Neural cell (in vitro differentiated cells): ENCODE measurements at regions not wholly inside any gene's neighbourhood (a gene's known extent, or its start where the extent isn't known, plus 50 kb on each side); places are given as distances from the start of the nearest gene placed in this dataset.

Experiments used
- H2AFZ ChIP-seq: fragments of 200-600, 300-800 bp; sonication (generic), shearing (Covaris generic); 2 replicates; pipeline ENCODE4 v1.6.0; 2014; ENCODE audit warnings: low read depth, mild to moderate bottlenecking, antibody characterized with exemption, low read length, moderate library complexity
- H3F3A ChIP-seq: fragments of 200-600 bp; shearing (Covaris generic); 2 replicates; pipeline ENCODE4 v1.6.1; 2016; ENCODE audit warnings: mild to moderate bottlenecking, moderate library complexity, mixed read lengths, antibody characterized with exemption, low read length; ENCODE audit not compliant: insufficient read depth, poor library complexity, severe bottlenecking
- H3K27ac ChIP-seq: fragments of 200-600, 300-800 bp; sonication (generic), shearing (Covaris generic); 2 replicates; pipeline ENCODE4 v1.5.1; 2014; ENCODE audit warnings: mild to moderate bottlenecking, low read length, moderate library complexity
- H3K27me3 ChIP-seq: fragments of 300-800, 200-600 bp; sonication (generic), shearing (Covaris generic); 2 replicates; pipeline ENCODE4 v1.6.0; 2014; ENCODE audit warnings: mild to moderate bottlenecking, low read depth, low read length, moderate library complexity; ENCODE audit not compliant: insufficient read depth
- H3K36me3 ChIP-seq: fragments of 300-800, 200-600 bp; sonication (generic), shearing (Covaris generic); 2 replicates; pipeline ENCODE4 v1.5.1; 2014; ENCODE audit warnings: mild to moderate bottlenecking, antibody characterized with exemption, low read length, moderate library complexity; ENCODE audit not compliant: insufficient read depth
- H3K4me2 ChIP-seq: fragments of 300-800, 200-600 bp; sonication (generic), shearing (Covaris generic); 2 replicates; pipeline ENCODE4 v1.6.0; 2014; ENCODE audit warnings: mild to moderate bottlenecking, low read length
- H3K4me3 ChIP-seq: fragments of 300-800, 200-600 bp; sonication (generic), shearing (Covaris generic); 2 replicates; pipeline ENCODE4 v1.5.1; 2014; ENCODE audit warnings: mild to moderate bottlenecking, low read length, moderate library complexity
- H3K79me2 ChIP-seq: fragments of 200-600 bp; shearing (Covaris generic); replicated peaks from 2 replicates; pipeline ENCODE4 v1.6.0; 2014; ENCODE audit warnings: mild to moderate bottlenecking, low read length, moderate library complexity; ENCODE audit not compliant: insufficient read depth
- H3K9ac ChIP-seq: fragments of 300-800, 200-600 bp; sonication (generic), shearing (Covaris generic); 2 replicates; pipeline ENCODE4 v1.6.1; 2016; ENCODE audit warnings: mild to moderate bottlenecking, low read length, mixed read lengths
- H3K9me2 ChIP-seq: fragments of 200-600 bp; shearing (Covaris generic); 2 replicates; pipeline ENCODE4 v1.6.1; 2016; ENCODE audit warnings: mild to moderate bottlenecking, low read length, mixed read lengths; ENCODE audit not compliant: insufficient read depth
- H3K9me3 ChIP-seq: fragments of 200-600, 300-800 bp; sonication (generic), shearing (Covaris generic); 2 replicates; pipeline ENCODE4 v1.6.1; 2016; ENCODE audit warnings: mild to moderate bottlenecking, mixed run types, low read length, moderate library complexity, mixed read lengths
- H4K20me1 ChIP-seq: fragments of 200-600 bp; shearing (Covaris generic); 2 replicates; pipeline ENCODE4 v1.6.1; 2016; ENCODE audit warnings: mild to moderate bottlenecking, mixed run types; ENCODE audit not compliant: insufficient read depth
- EP300 ChIP-seq: fragments of 450-650 bp; conservative IDR thresholded peaks from 2 replicates; pipeline ENCODE4 v1.6.1; 2014; ENCODE audit warnings: antibody characterized with exemption, mild to moderate bottlenecking, moderate library complexity; ENCODE audit not compliant: poor library complexity, severe bottlenecking
- EZH2 ChIP-seq: fragments of 200-600, 300-800 bp; shearing (Covaris generic), sonication (generic); IDR thresholded peaks from 2 replicates; pipeline ENCODE4 v1.6.1; 2014; ENCODE audit warnings: antibody characterized with exemption, low read length, borderline replicate concordance, mild to moderate bottlenecking; ENCODE audit not compliant: insufficient read depth, poor library complexity, severe bottlenecking
- MXI1 ChIP-seq: fragments of 450-650 bp; conservative IDR thresholded peaks from 2 replicates; pipeline ENCODE4 v1.6.1; 2014; ENCODE audit warnings: antibody characterized with exemption, mild to moderate bottlenecking; ENCODE audit not compliant: poor library complexity, severe bottlenecking
- POLR2AphosphoS5 ChIP-seq: IDR thresholded peaks from 2 replicates; pipeline ENCODE4 v1.6.1; 2012
- RAD21 ChIP-seq: fragments of 450-650 bp; conservative IDR thresholded peaks from 2 replicates; pipeline ENCODE4 v1.6.1; 2014; ENCODE audit warnings: antibody characterized with exemption, mild to moderate bottlenecking, moderate library complexity
- SMC3 ChIP-seq: fragments of 450-650 bp; conservative IDR thresholded peaks from 2 replicates; pipeline ENCODE4 v1.6.1; 2014; ENCODE audit warnings: antibody characterized with exemption, mild to moderate bottlenecking, moderate library complexity; ENCODE audit not compliant: poor library complexity
- TAF1 ChIP-seq: IDR thresholded peaks from 2 replicates; pipeline ENCODE4 v1.6.1; 2012; ENCODE audit warnings: low read depth
- TF ChIP-seq, protein P1 (sequence below): fragments of 450-650 bp; IDR thresholded peaks from 2 replicates; pipeline ENCODE4 v1.5.1; 2014; ENCODE audit warnings: antibody characterized with exemption, mild to moderate bottlenecking, moderate library complexity; ENCODE audit not compliant: poor library complexity, severe bottlenecking
- TF ChIP-seq, protein P2 (sequence below): IDR thresholded peaks from 2 replicates; pipeline ENCODE4 v1.6.1; 2012; ENCODE audit warnings: borderline replicate concordance

DNA sequence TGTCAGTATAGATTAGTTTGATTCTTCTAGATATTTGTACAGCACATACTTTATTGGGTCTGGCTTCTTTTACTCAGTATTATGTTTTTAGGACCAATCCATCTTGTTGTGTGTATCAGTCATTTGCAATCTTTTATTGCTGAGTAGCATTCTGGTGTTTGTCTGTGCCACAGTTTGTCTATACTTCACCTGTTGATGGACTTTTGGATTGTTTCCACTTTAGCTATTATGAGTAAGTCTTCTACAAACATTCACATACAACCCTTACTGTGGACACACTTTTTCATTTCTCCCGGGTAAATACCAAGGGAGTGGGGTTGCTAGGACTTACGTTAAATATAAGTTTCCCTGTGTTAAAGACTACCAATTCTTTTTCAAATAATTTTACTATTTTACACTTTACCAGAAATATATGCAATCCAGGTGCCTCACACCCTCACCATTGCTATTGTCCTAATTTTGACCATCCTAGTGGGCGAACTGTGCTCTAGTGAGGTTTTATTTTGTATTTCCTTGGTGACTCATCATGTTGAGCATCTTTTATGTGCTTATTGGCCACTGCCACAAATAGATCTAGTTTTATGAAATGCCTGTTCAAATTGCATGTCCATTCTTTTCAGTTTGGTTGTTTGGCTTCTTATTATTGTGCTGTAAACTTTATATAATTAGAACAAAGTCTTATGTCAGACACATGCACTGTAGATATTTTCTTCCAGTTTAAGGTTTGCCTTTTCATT, 304.7 kb upstream of the TMTC1 start:
- TF ChIP-seq TAF1 (no peak), EP300 (no peak), MXI1 (no peak), EZH2 (no peak), POLR2AphosphoS5 (no peak), RAD21 (no peak), SMC3 (no peak)
- TF ChIP-seq, protein P1, sequence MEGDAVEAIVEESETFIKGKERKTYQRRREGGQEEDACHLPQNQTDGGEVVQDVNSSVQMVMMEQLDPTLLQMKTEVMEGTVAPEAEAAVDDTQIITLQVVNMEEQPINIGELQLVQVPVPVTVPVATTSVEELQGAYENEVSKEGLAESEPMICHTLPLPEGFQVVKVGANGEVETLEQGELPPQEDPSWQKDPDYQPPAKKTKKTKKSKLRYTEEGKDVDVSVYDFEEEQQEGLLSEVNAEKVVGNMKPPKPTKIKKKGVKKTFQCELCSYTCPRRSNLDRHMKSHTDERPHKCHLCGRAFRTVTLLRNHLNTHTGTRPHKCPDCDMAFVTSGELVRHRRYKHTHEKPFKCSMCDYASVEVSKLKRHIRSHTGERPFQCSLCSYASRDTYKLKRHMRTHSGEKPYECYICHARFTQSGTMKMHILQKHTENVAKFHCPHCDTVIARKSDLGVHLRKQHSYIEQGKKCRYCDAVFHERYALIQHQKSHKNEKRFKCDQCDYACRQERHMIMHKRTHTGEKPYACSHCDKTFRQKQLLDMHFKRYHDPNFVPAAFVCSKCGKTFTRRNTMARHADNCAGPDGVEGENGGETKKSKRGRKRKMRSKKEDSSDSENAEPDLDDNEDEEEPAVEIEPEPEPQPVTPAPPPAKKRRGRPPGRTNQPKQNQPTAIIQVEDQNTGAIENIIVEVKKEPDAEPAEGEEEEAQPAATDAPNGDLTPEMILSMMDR, result no peak
- TF ChIP-seq, protein P2, sequence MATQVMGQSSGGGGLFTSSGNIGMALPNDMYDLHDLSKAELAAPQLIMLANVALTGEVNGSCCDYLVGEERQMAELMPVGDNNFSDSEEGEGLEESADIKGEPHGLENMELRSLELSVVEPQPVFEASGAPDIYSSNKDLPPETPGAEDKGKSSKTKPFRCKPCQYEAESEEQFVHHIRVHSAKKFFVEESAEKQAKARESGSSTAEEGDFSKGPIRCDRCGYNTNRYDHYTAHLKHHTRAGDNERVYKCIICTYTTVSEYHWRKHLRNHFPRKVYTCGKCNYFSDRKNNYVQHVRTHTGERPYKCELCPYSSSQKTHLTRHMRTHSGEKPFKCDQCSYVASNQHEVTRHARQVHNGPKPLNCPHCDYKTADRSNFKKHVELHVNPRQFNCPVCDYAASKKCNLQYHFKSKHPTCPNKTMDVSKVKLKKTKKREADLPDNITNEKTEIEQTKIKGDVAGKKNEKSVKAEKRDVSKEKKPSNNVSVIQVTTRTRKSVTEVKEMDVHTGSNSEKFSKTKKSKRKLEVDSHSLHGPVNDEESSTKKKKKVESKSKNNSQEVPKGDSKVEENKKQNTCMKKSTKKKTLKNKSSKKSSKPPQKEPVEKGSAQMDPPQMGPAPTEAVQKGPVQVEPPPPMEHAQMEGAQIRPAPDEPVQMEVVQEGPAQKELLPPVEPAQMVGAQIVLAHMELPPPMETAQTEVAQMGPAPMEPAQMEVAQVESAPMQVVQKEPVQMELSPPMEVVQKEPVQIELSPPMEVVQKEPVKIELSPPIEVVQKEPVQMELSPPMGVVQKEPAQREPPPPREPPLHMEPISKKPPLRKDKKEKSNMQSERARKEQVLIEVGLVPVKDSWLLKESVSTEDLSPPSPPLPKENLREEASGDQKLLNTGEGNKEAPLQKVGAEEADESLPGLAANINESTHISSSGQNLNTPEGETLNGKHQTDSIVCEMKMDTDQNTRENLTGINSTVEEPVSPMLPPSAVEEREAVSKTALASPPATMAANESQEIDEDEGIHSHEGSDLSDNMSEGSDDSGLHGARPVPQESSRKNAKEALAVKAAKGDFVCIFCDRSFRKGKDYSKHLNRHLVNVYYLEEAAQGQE, result no peak
- no peaks in the 10 kb centered on the region for H3K9me2 ChIP-seq

DNA sequence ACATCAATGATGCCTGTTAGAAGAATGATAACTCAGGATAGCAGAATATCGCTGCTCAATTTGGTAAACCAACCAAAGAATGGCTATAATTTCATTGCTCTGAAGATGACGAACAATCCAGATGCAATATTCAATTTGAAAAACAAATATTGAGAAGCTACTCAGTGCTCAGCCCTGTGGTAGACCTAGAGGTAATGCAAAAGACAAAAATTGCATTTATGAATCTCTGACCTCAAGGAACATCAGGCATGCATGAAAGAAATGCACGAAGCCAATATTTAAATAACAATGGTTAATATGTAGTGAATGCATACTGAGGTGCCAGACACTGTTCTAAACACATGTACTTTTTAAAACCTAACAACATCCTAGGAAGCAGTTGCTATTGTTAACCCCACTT, 298.6 kb upstream of the TMTC1 start:
- no peaks in the 10 kb centered on the region for H3F3A ChIP-seq
- H3K27ac ChIP-seq, result no peak overlapping the region
- no peaks in the 10 kb centered on the region for H3K36me3 ChIP-seq
- no peaks in the 10 kb centered on the region for H3K9me2 ChIP-seq
- no peaks in the 10 kb centered on the region for H4K20me1 ChIP-seq
- no peak overlapping the region for H3K4me2 ChIP-seq
- no peaks in the 10 kb centered on the region for H3K27me3 ChIP-seq
- TF ChIP-seq, protein P1, result no peak
- no peak for TF ChIP-seq EZH2
- TF ChIP-seq SMC3, result no peak
- no peak for TF ChIP-seq RAD21
- no peak for TF ChIP-seq MXI1
- TF ChIP-seq, protein P2, result no peak
- no peak for TF ChIP-seq EP300
- TF ChIP-seq POLR2AphosphoS5, result no peak
- TF ChIP-seq TAF1, result no peak
- H3K4me3 ChIP-seq, result no peak overlapping the region
- H2AFZ ChIP-seq, result no peak overlapping the region
- H3K9ac ChIP-seq, result no peak overlapping the region
- H3K79me2 ChIP-seq, result no peaks in the 10 kb centered on the region
- no peaks in the 10 kb centered on the region for H3K9me3 ChIP-seq

More for the DNA sequence above, 304.7 kb upstream of the TMTC1 start:
- Histone ChIP-seq H3K4me2 (no peak overlapping the region), H3K9ac (no peak overlapping the region), H3K27ac (no peak overlapping the region), H3K9me3 (no peaks in the 10 kb centered on the region), H3K79me2 (no peaks in the 10 kb centered on the region), H3K4me3 (no peak overlapping the region), H2AFZ (no peak overlapping the region), H3K27me3 (no peaks in the 10 kb centered on the region), H3F3A (no peaks in the 10 kb centered on the region), H4K20me1 (no peaks in the 10 kb centered on the region), H3K36me3 (no peaks in the 10 kb centered on the region)
